ENCODE measurements at regions not wholly inside any gene's neighbourhood (a gene's known extent, or its start where the extent isn't known, plus 50 kb on each side); places are given as distances from the start of the nearest gene placed in this dataset.

GRCh38 chr1:5435414-5435813, 556.8 kb downstream of the NPHP4 start:
- no peaks in the 10 kb centered on the region for H3K36me3 ChIP-seq (ENCODE audit: control insufficient read depth, insufficient read depth, low read length)
- peaks cover 7% of the 10 kb centered on the region for H3K4me1 ChIP-seq (ENCODE audit: control insufficient read depth, insufficient read depth, low read length)
- no peak overlapping the region for H3K9ac ChIP-seq (ENCODE audit: low read depth, low read length)
- peaks cover 19% of the 10 kb centered on the region for H3K9me3 ChIP-seq (ENCODE audit: control insufficient read depth, insufficient read depth, low read length)
- no peaks in the 10 kb centered on the region; the same call in none of the 2 replicates for H3K27me3 ChIP-seq (ENCODE audit: control insufficient read depth, insufficient read depth, low read length)
- H3K4me3 ChIP-seq (ENCODE audit: low read depth, low read length) = no peak overlapping the region
- H3K27ac ChIP-seq (ENCODE audit: low read depth, low read length) = no peak overlapping the region

- no peaks in the 10 kb centered on the region for H3K36me3 ChIP-seq (ENCODE audit: control insufficient read depth, insufficient read depth, low read length)
- peaks cover 22% of the 10 kb centered on the region for H3K4me1 ChIP-seq (ENCODE audit: control insufficient read depth, insufficient read depth, low read length)
- H3K4me3 ChIP-seq (ENCODE audit: low read depth, low read length) = no peak overlapping the region
- H3K27ac ChIP-seq (ENCODE audit: low read depth, low read length) = no peak overlapping the region
- H3K9me3 ChIP-seq (ENCODE audit: control insufficient read depth, insufficient read depth, low read length) = peaks cover 8% of the 10 kb centered on the region
- H3K9ac ChIP-seq (ENCODE audit: low read depth, low read length) = no peak overlapping the region
- peaks cover 3% of the 10 kb centered on the region for H3K27me3 ChIP-seq (ENCODE audit: control insufficient read depth, insufficient read depth, low read length)
Observed at GRCh38 chr1:5432436-5432835, 559.8 kb downstream of the NPHP4 start.

GRCh38 chr1:5430911-5431697, 561.1 kb downstream of the NPHP4 start:
- Histone ChIP-seq H3K36me3 (ENCODE audit: control insufficient read depth, insufficient read depth, low read length) (no peaks in the 10 kb centered on the region), H3K9me3 (ENCODE audit: control insufficient read depth, insufficient read depth, low read length) (peaks cover 3% of the 10 kb centered on the region; the same call in 1 of the 2 replicates), H3K27me3 (ENCODE audit: control insufficient read depth, insufficient read depth, low read length) (peaks cover 3% of the 10 kb centered on the region), H3K27ac (ENCODE audit: low read depth, low read length) (peak overlapping the region; percentile 20), H3K4me3 (ENCODE audit: low read depth, low read length) (no peak overlapping the region), H3K4me1 (ENCODE audit: control insufficient read depth, insufficient read depth, low read length) (peaks cover 22% of the 10 kb centered on the region), H3K9ac (ENCODE audit: low read depth, low read length) (no peak overlapping the region)

- Histone ChIP-seq H3K9me3 (ENCODE audit: control insufficient read depth, insufficient read depth, low read length) (no peaks in the 10 kb centered on the region), H3K9ac (ENCODE audit: low read depth, low read length) (no peak overlapping the region), H3K36me3 (ENCODE audit: control insufficient read depth, insufficient read depth, low read length) (no peaks in the 10 kb centered on the region), H3K4me1 (ENCODE audit: control insufficient read depth, insufficient read depth, low read length) (peaks cover 30% of the 10 kb centered on the region), H3K27me3 (ENCODE audit: control insufficient read depth, insufficient read depth, low read length) (peaks cover 3% of the 10 kb centered on the region), H3K4me3 (ENCODE audit: low read depth, low read length) (no peak overlapping the region), H3K27ac (ENCODE audit: low read depth, low read length) (peak overlapping the region; percentile 20)
Observed at GRCh38 chr1:5430136-5430535, 562.1 kb downstream of the NPHP4 start.

GRCh38 chr1:5428351-5428750, 563.9 kb downstream of the NPHP4 start:
- H3K36me3 ChIP-seq (ENCODE audit: control insufficient read depth, insufficient read depth, low read length) = no peaks in the 10 kb centered on the region
- H3K4me1 ChIP-seq (ENCODE audit: control insufficient read depth, insufficient read depth, low read length) = peaks cover 46% of the 10 kb centered on the region
- peaks cover 3% of the 10 kb centered on the region for H3K27me3 ChIP-seq (ENCODE audit: control insufficient read depth, insufficient read depth, low read length)
- H3K9me3 ChIP-seq (ENCODE audit: control insufficient read depth, insufficient read depth, low read length) = no peaks in the 10 kb centered on the region
- H3K9ac ChIP-seq (ENCODE audit: low read depth, low read length) = no peak overlapping the region
- no peak overlapping the region for H3K27ac ChIP-seq (ENCODE audit: low read depth, low read length)
- no peak overlapping the region for H3K4me3 ChIP-seq (ENCODE audit: low read depth, low read length)

GRCh38 chr1:5427026-5427613, 565.1 kb downstream of the NPHP4 start:
- H3K36me3 ChIP-seq (ENCODE audit: control insufficient read depth, insufficient read depth, low read length) = no peaks in the 10 kb centered on the region
- H3K4me1 ChIP-seq (ENCODE audit: control insufficient read depth, insufficient read depth, low read length) = peaks cover 51% of the 10 kb centered on the region
- no peak overlapping the region for H3K9ac ChIP-seq (ENCODE audit: low read depth, low read length)
- H3K27ac ChIP-seq (ENCODE audit: low read depth, low read length) = no peak overlapping the region
- peaks cover 3% of the 10 kb centered on the region for H3K27me3 ChIP-seq (ENCODE audit: control insufficient read depth, insufficient read depth, low read length)
- H3K9me3 ChIP-seq (ENCODE audit: control insufficient read depth, insufficient read depth, low read length) = no peaks in the 10 kb centered on the region
- no peak overlapping the region for H3K4me3 ChIP-seq (ENCODE audit: low read depth, low read length)

- Histone ChIP-seq H3K27me3 (ENCODE audit: control insufficient read depth, insufficient read depth, low read length) (peaks cover 3% of the 10 kb centered on the region; the same call in 1 of the 2 replicates), H3K4me1 (ENCODE audit: control insufficient read depth, insufficient read depth, low read length) (peaks cover 41% of the 10 kb centered on the region), H3K9ac (ENCODE audit: low read depth, low read length) (no peak overlapping the region), H3K36me3 (ENCODE audit: control insufficient read depth, insufficient read depth, low read length) (no peaks in the 10 kb centered on the region), H3K4me3 (ENCODE audit: low read depth, low read length) (peak overlapping the region; percentile 42), H3K9me3 (ENCODE audit: control insufficient read depth, insufficient read depth, low read length) (no peaks in the 10 kb centered on the region), H3K27ac (ENCODE audit: low read depth, low read length) (peak overlapping the region; percentile 73)
Observed at GRCh38 chr1:5424802-5425703, 567.2 kb downstream of the NPHP4 start.

- Histone ChIP-seq H3K27ac (ENCODE audit: low read depth, low read length) (no peak overlapping the region), H3K9me3 (ENCODE audit: control insufficient read depth, insufficient read depth, low read length) (no peaks in the 10 kb centered on the region), H3K27me3 (ENCODE audit: control insufficient read depth, insufficient read depth, low read length) (no peaks in the 10 kb centered on the region; the same call in 1 of the 2 replicates), H3K4me3 (ENCODE audit: low read depth, low read length) (no peak overlapping the region), H3K9ac (ENCODE audit: low read depth, low read length) (no peak overlapping the region), H3K4me1 (ENCODE audit: control insufficient read depth, insufficient read depth, low read length) (peaks cover 34% of the 10 kb centered on the region), H3K36me3 (ENCODE audit: control insufficient read depth, insufficient read depth, low read length) (no peaks in the 10 kb centered on the region)
Observed at GRCh38 chr1:5423109-5423508, 569.1 kb downstream of the NPHP4 start.

GRCh38 chr1:5419501-5419900, 572.7 kb downstream of the NPHP4 start:
- Histone ChIP-seq H3K36me3 (ENCODE audit: control insufficient read depth, insufficient read depth, low read length) (no peaks in the 10 kb centered on the region), H3K9me3 (ENCODE audit: control insufficient read depth, insufficient read depth, low read length) (no peaks in the 10 kb centered on the region), H3K9ac (ENCODE audit: low read depth, low read length) (no peak overlapping the region), H3K4me1 (ENCODE audit: control insufficient read depth, insufficient read depth, low read length) (peaks cover 15% of the 10 kb centered on the region), H3K4me3 (ENCODE audit: low read depth, low read length) (no peak overlapping the region), H3K27ac (ENCODE audit: low read depth, low read length) (no peak overlapping the region), H3K27me3 (ENCODE audit: control insufficient read depth, insufficient read depth, low read length) (no peaks in the 10 kb centered on the region)

GRCh38 chr1:5416518-5416917, 575.7 kb downstream of the NPHP4 start:
- Histone ChIP-seq H3K9me3 (ENCODE audit: control insufficient read depth, insufficient read depth, low read length) (no peaks in the 10 kb centered on the region), H3K4me1 (ENCODE audit: control insufficient read depth, insufficient read depth, low read length) (no peaks in the 10 kb centered on the region)

More at GRCh38 chr1:5416518-5416917, 575.7 kb downstream of the NPHP4 start:
- Histone ChIP-seq H3K27ac (ENCODE audit: low read depth, low read length) (no peak overlapping the region), H3K36me3 (ENCODE audit: control insufficient read depth, insufficient read depth, low read length) (no peaks in the 10 kb centered on the region), H3K4me3 (ENCODE audit: low read depth, low read length) (no peak overlapping the region), H3K27me3 (ENCODE audit: control insufficient read depth, insufficient read depth, low read length) (no peaks in the 10 kb centered on the region), H3K9ac (ENCODE audit: low read depth, low read length) (no peak overlapping the region)

Data from HUES48 (cell line).